Uterus (tissue), 3 donors: ENCODE measurements at regions not wholly inside any gene's neighbourhood (a gene's known extent, or its start where the extent isn't known, plus 50 kb on each side); places are given as distances from the start of the nearest gene placed in this dataset.

Source experiments
- DNase-seq, 2 donors: peaks; one replicate each; pipeline ENCODE4 v3.0.0-alpha.2; 2019 to 2020
- H3K27ac ChIP-seq, 2 donors: fragments of 200-600 bp; sonication (generic); 1 replicate in 1 of 2; 2 replicates in 1 of 2; pipeline ENCODE4 v1.5.1; 2016 to 2018
- H3K27me3 ChIP-seq, 2 donors: fragments of 200-600 bp; sonication (generic); one replicate each; pipeline ENCODE4 v1.5.1; 2018 to 2019; ENCODE audit warnings: control low read depth in 1 of 2
- H3K36me3 ChIP-seq, 2 donors: fragments of 200-600 bp; sonication (generic); one replicate each; pipeline ENCODE4 v1.5.1; 2019; ENCODE audit warnings: control low read depth in 1 of 2
- H3K4me1 ChIP-seq, 2 donors: fragments of 200-600 bp; sonication (generic); one replicate each; pipeline ENCODE4 v1.5.1; 2018 to 2019; ENCODE audit warnings: control low read depth in 1 of 2
- H3K4me3 ChIP-seq, 2 donors: fragments of 200-600 bp; sonication (generic); 1 replicate in 1 of 2; 2 replicates in 1 of 2; pipeline ENCODE4 v1.5.1; 2018 to 2019; ENCODE audit warnings: mild to moderate bottlenecking in 1 of 2
- H3K9me3 ChIP-seq, 2 donors: fragments of 200-600 bp; sonication (generic); one replicate each; pipeline ENCODE4 v1.5.1; 2019; ENCODE audit warnings: control low read depth in 1 of 2
- POLR2A ChIP-seq, 2 donors: fragments of 450-650 bp; IDR thresholded peaks; one replicate each; pipeline ENCODE4 v1.6.1; 2016; ENCODE audit warnings: antibody characterized with exemption in 2 of 2, mild to moderate bottlenecking in 1 of 2, moderate library complexity in 1 of 2
- intact Hi-C: fragments of 100-400 bp; cut with DNase I; formaldehyde crosslinking; loops from one replicate; pipeline ENCODE4 v1.15.1; 2023; ENCODE audit warnings: low total_unique reads
- TF ChIP-seq, protein P1 (sequence below), 4 experiments: fragments of 200-600 bp in 2 of 4; fragments of 450-650 bp in 2 of 4; sonication (generic) in 2 of 4; IDR thresholded peaks; one replicate each; pipeline ENCODE4 v1.5.1; 2016 to 2019; ENCODE audit warnings: antibody characterized with exemption in 4 of 4, mild to moderate bottlenecking in 2 of 4, moderate library complexity in 1 of 4
- donor health status: DM: yes; HTN: yes; CAD: no.

DNA sequence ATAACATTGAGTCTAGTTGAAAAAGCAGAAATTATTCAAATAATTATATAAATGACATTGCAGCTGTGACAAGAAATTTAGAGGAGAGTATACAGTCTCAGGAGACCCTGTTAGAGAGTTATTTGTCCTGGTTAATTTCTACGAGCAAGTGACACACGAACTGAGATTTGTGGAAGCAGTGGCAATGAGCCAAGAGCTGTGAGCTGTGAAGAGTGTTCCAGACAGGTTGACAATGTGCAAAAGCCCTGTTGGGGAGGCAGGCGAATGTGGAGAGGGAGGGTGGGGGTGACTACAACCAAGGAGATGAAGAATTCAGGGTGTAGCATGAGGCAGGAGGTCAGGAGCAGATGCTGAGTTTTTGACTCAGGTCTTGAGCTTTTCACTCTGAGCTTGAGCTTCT, 620.2 kb upstream of the TENM4 start:
- intact Hi-C loops, result no loop called here
- no peak for TF ChIP-seq POLR2A (IDR thresholded peaks at IDR 0.05)
- TF ChIP-seq, protein P1, sequence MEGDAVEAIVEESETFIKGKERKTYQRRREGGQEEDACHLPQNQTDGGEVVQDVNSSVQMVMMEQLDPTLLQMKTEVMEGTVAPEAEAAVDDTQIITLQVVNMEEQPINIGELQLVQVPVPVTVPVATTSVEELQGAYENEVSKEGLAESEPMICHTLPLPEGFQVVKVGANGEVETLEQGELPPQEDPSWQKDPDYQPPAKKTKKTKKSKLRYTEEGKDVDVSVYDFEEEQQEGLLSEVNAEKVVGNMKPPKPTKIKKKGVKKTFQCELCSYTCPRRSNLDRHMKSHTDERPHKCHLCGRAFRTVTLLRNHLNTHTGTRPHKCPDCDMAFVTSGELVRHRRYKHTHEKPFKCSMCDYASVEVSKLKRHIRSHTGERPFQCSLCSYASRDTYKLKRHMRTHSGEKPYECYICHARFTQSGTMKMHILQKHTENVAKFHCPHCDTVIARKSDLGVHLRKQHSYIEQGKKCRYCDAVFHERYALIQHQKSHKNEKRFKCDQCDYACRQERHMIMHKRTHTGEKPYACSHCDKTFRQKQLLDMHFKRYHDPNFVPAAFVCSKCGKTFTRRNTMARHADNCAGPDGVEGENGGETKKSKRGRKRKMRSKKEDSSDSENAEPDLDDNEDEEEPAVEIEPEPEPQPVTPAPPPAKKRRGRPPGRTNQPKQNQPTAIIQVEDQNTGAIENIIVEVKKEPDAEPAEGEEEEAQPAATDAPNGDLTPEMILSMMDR (IDR thresholded peaks at IDR 0.05), result no peak
- H3K9me3 ChIP-seq, result no peaks in the 10 kb centered on the region
- H3K27me3 ChIP-seq, result no peaks in the 10 kb centered on the region
- H3K27ac ChIP-seq, result no peak overlapping the region
- DNase-seq, result no peak
- no peaks in the 10 kb centered on the region for H3K4me1 ChIP-seq
- H3K4me3 ChIP-seq, result no peak overlapping the region
- no peaks in the 10 kb centered on the region for H3K36me3 ChIP-seq

DNA sequence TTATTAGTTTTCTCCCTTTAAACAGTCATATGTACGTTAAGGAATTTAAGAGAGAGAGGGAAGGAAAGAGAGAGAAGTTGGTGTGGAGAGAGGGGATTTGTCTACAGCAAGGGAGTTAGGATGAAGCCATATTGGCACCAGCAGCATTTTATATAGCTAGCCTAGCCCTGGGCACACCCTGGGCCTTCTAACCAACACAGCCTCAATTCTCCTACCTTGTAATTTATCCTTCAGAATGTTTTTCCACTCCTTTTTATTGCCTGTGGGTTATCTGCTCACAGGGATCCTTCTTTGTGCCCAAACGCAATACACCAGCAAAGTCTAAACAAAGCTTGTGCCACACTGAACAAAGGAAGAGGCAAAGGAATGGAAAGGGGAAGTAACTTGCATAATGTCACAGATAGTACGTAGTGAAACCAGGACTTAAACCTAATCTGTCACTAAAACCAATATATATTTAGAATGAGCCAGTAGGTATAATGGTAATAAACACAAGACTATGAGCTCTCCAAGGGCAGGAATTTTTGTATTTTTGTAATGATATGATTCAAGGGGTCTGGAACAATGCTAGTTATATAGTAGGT, 613.8 kb upstream of the TENM4 start:
- Histone ChIP-seq H3K36me3 (no peaks in the 10 kb centered on the region), H3K4me1 (no peaks in the 10 kb centered on the region), H3K27ac (no peak overlapping the region), H3K4me3 (no peak overlapping the region), H3K27me3 (no peaks in the 10 kb centered on the region), H3K9me3 (no peaks in the 10 kb centered on the region)
- DNase-seq, result no peak
- intact Hi-C loops, result no loop called here
- TF ChIP-seq, protein P1 (IDR thresholded peaks at IDR 0.05), result no peak
- no peak for TF ChIP-seq POLR2A (IDR thresholded peaks at IDR 0.05)

DNA sequence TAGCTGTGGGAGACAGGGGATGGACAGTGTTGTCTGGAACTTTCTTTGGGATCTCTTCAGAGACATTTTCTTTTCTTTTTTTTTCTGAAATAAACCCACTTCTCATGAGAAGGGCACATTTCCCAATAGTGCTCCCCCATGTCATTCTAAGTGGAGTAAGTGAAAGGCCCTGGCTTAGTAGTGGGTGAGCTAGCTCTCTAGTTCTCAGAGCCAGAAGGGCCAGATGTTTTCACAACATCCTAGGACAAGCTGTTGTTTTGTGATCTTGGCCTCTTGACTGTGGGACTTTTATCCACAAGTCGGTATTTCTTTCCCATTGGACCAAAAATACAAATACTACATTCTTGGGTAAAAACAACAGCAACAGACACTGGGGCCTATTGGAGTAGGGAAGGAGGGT, 607.7 kb upstream of the TENM4 start:
- intact Hi-C loops, result no loop called here
- Histone ChIP-seq H3K27ac (no peak overlapping the region), H3K4me3 (no peak overlapping the region), H3K36me3 (no peaks in the 10 kb centered on the region), H3K4me1 (no peaks in the 10 kb centered on the region), H3K9me3 (no peaks in the 10 kb centered on the region), H3K27me3 (no peaks in the 10 kb centered on the region)
- TF ChIP-seq, protein P1 (IDR thresholded peaks at IDR 0.05), result no peak
- TF ChIP-seq POLR2A (IDR thresholded peaks at IDR 0.05), result no peak
- no peak for DNase-seq

DNA sequence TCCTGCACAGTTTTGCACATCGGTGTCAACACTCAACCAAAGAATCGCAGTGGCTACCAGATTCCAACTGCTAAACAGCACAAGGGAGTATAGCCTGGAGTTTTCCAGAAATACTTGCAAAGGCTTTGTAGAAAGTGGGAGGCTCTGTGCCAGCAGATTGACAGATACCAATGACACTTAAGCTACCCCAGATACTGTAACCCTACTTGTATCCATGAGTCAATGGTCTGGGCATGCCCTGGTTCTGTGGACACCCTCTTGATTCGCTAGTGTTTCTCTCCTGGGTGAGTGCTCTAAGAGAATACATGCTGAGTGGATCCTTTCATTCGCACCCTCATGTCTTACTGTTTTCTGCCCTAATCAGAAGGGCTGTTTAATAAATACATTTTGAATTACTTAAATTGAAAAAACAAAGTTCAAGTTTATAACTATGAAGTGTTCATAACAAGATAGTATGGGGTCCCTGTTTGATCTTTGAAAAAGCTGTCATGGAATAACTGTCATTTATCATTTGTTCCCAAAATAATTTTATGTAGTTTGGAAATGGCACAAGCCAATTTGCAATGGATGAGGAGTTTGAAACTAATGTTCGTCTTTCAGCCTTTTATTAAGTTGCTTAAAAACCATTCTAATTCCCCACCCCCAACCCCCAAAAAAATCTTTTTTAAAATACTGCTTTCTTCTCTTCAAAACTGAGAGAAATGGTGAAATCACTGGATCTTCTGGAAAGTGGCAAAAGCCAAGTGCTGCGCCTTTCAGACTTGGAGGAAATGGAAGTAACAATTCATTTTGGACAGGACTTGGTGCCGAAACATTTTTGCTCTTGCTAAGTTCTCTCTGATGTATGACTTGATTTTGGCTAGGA, 600.5 kb upstream of the TENM4 start:
- no peaks in the 10 kb centered on the region for H3K36me3 ChIP-seq
- H3K4me1 ChIP-seq, result no peaks in the 10 kb centered on the region
- H3K27me3 ChIP-seq, result no peaks in the 10 kb centered on the region
- intact Hi-C loops, result no loop called here
- H3K27ac ChIP-seq, result no peak overlapping the region
- H3K9me3 ChIP-seq, result no peaks in the 10 kb centered on the region
- H3K4me3 ChIP-seq, result no peak overlapping the region
- TF ChIP-seq POLR2A (IDR thresholded peaks at IDR 0.05), result no peak
- TF ChIP-seq, protein P1 (IDR thresholded peaks at IDR 0.05), result no peak
- DNase-seq, result no peak

DNA sequence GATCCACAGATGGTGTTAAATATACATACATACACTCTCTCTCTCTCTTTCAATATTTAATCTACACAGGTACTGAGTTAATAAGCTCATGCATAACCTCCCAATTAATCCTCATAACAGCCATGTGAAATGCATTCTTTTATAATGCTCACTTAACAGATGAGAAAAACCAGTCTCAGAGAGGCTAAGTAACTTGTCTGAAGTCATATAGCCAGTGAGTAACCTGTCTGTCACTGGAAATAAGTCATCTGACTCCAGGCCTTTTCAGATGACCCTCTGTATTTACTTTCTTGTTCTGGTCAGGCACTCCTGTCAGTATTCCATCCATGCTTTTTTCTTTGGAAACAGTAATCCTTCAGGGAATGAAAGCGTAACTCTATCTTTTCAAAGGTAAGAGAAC, 594.0 kb upstream of the TENM4 start:
- Histone ChIP-seq H3K4me1 (no peaks in the 10 kb centered on the region), H3K27me3 (no peaks in the 10 kb centered on the region), H3K27ac (no peak overlapping the region), H3K4me3 (no peak overlapping the region), H3K9me3 (no peaks in the 10 kb centered on the region), H3K36me3 (no peaks in the 10 kb centered on the region)
- DNase-seq, result no peak
- TF ChIP-seq, protein P1 (IDR thresholded peaks at IDR 0.05), result no peak
- TF ChIP-seq POLR2A (IDR thresholded peaks at IDR 0.05), result no peak
- intact Hi-C loops, result no loop called here
